ENCODE measurements at regions not wholly inside any gene's neighbourhood (a gene's known extent, or its start where the extent isn't known, plus 50 kb on each side); places are given as distances from the start of the nearest gene placed in this dataset.

GRCh38 chr6:8608737-8609136, 173.4 kb upstream of the SLC35B3 start:
- in situ Hi-C loops (cut with HindIII; ENCODE audit: extremely low pct_ligation_motif_present, low pct_unique_long_range_greater_than_20kb) (no loop called here), intact Hi-C loops (cut with micrococcal nuclease; ENCODE audit: unreplicated experiment) (no loop called here)
- no peaks in the 10 kb centered on the region for H3K4me1 ChIP-seq (ENCODE audit: insufficient read depth, low read length)
- no peaks in the 10 kb centered on the region for H4K20me1 ChIP-seq (ENCODE audit: insufficient read depth, low read length)
- ChIA-PET POLR2A (no interaction called here), CTCF (ENCODE audit: low intra/inter-chr PET ratio, low total read pairs) (no interaction called here)
- no peak for TF ChIP-seq MIXL1 (CRISPR knock-in tag; IDR thresholded peaks at IDR 0.05)
- TF ChIP-seq, protein P1, sequence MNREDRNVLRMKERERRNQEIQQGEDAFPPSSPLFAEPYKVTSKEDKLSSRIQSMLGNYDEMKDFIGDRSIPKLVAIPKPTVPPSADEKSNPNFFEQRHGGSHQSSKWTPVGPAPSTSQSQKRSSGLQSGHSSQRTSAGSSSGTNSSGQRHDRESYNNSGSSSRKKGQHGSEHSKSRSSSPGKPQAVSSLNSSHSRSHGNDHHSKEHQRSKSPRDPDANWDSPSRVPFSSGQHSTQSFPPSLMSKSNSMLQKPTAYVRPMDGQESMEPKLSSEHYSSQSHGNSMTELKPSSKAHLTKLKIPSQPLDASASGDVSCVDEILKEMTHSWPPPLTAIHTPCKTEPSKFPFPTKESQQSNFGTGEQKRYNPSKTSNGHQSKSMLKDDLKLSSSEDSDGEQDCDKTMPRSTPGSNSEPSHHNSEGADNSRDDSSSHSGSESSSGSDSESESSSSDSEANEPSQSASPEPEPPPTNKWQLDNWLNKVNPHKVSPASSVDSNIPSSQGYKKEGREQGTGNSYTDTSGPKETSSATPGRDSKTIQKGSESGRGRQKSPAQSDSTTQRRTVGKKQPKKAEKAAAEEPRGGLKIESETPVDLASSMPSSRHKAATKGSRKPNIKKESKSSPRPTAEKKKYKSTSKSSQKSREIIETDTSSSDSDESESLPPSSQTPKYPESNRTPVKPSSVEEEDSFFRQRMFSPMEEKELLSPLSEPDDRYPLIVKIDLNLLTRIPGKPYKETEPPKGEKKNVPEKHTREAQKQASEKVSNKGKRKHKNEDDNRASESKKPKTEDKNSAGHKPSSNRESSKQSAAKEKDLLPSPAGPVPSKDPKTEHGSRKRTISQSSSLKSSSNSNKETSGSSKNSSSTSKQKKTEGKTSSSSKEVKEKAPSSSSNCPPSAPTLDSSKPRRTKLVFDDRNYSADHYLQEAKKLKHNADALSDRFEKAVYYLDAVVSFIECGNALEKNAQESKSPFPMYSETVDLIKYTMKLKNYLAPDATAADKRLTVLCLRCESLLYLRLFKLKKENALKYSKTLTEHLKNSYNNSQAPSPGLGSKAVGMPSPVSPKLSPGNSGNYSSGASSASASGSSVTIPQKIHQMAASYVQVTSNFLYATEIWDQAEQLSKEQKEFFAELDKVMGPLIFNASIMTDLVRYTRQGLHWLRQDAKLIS (CRISPR knock-in tag; IDR thresholded peaks at IDR 0.05): no peak
- TF ChIP-seq ZNF260 (CRISPR knock-in tag; IDR thresholded peaks at IDR 0.05; ENCODE audit: borderline replicate concordance, low read depth): no peak
- no peak for TF ChIP-seq PITX1 (CRISPR knock-in tag; IDR thresholded peaks at IDR 0.05)
- no peak for TF ChIP-seq DDIT3 (CRISPR knock-in tag; IDR thresholded peaks at IDR 0.05)
- no peak for TF ChIP-seq ESRRA (CRISPR knock-in tag; IDR thresholded peaks at IDR 0.05; ENCODE audit: low read depth)
- TF ChIP-seq, protein P2, sequence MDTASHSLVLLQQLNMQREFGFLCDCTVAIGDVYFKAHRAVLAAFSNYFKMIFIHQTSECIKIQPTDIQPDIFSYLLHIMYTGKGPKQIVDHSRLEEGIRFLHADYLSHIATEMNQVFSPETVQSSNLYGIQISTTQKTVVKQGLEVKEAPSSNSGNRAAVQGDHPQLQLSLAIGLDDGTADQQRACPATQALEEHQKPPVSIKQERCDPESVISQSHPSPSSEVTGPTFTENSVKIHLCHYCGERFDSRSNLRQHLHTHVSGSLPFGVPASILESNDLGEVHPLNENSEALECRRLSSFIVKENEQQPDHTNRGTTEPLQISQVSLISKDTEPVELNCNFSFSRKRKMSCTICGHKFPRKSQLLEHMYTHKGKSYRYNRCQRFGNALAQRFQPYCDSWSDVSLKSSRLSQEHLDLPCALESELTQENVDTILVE (CRISPR knock-in tag; IDR thresholded peaks at IDR 0.05): no peak
- no peak for TF ChIP-seq ATAD3A (CRISPR knock-in tag; IDR thresholded peaks at IDR 0.05)
- no peak for TF ChIP-seq KMT2B (CRISPR knock-in tag; IDR thresholded peaks at IDR 0.05)
- TF ChIP-seq SIX4 (CRISPR knock-in tag; IDR thresholded peaks at IDR 0.05): no peak
- TF ChIP-seq, protein P3, sequence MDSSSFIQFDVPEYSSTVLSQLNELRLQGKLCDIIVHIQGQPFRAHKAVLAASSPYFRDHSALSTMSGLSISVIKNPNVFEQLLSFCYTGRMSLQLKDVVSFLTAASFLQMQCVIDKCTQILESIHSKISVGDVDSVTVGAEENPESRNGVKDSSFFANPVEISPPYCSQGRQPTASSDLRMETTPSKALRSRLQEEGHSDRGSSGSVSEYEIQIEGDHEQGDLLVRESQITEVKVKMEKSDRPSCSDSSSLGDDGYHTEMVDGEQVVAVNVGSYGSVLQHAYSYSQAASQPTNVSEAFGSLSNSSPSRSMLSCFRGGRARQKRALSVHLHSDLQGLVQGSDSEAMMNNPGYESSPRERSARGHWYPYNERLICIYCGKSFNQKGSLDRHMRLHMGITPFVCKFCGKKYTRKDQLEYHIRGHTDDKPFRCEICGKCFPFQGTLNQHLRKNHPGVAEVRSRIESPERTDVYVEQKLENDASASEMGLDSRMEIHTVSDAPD (CRISPR knock-in tag; IDR thresholded peaks at IDR 0.05): no peak
- no peak for TF ChIP-seq FOXP1 (IDR thresholded peaks at IDR 0.05)
- no peak for TF ChIP-seq FOXP1 (CRISPR knock-in tag; IDR thresholded peaks at IDR 0.05)
- no peak for TF ChIP-seq YEATS2 (CRISPR knock-in tag; IDR thresholded peaks at IDR 0.05; ENCODE audit: borderline replicate concordance)
- TF ChIP-seq FOXK1 (CRISPR knock-in tag; IDR thresholded peaks at IDR 0.05; ENCODE audit: borderline replicate concordance, low read depth): no peak
- no peak for TF ChIP-seq BRD4 (CRISPR knock-in tag; IDR thresholded peaks at IDR 0.05)
- no peak for TF ChIP-seq CHD2 (IDR thresholded peaks at IDR 0.05; ENCODE audit: low read depth, low read length)
- H3K4me2 ChIP-seq (ENCODE audit: low read depth, low read length): no peak overlapping the region
- no peak for ATAC-seq
- BruUV-seq (replicated peaks): no TSS peak
- 7% methylated on average over 5 of the region's 5 CpGs for WGBS (ENCODE audit: low lambda C conversion rate)
- no peaks in the 10 kb centered on the region; a peak in 1 of 5 replicates for H3K27me3 ChIP-seq (ENCODE audit: control insufficient read depth in 1 of 2, insufficient read depth in 2 of 2, low read length in 2 of 2)
- no peak for FAIRE-seq
- no peak overlapping the region for H3K27ac ChIP-seq (ENCODE audit: extremely low read length, insufficient read depth, low read length)
- DNase-seq (ENCODE audit: low spot score): no peak
- no peaks in the 10 kb centered on the region for H3K36me3 ChIP-seq (replicated peaks in 1 of 2; ENCODE audit: control insufficient read depth in 1 of 2, insufficient read depth in 2 of 2, low read length in 2 of 2)
- no peak overlapping the region for H3K9ac ChIP-seq (ENCODE audit: insufficient read depth, low read depth, low read length)
- no peak overlapping the region for H2AFZ ChIP-seq (ENCODE audit: low read length)
- H3K9me3 ChIP-seq (ENCODE audit: low read length): peaks cover 5% of the 10 kb centered on the region; the same call in 1 of the 2 replicates
- H3K4me3 ChIP-seq (replicated peaks in 1 of 3; ENCODE audit: insufficient read depth in 1 of 3, low read depth in 2 of 3, low read length in 3 of 3): no peak overlapping the region
- H3K79me2 ChIP-seq (ENCODE audit: insufficient read depth, low read length): no peaks in the 10 kb centered on the region

Data from HepG2 (cell line).